Ramos (cell line): ENCODE measurements at regions not wholly inside any gene's neighbourhood (a gene's known extent, or its start where the extent isn't known, plus 50 kb on each side); places are given as distances from the start of the nearest gene placed in this dataset.
"Not testable (repeated sequence)": the region's sequence is repeated elsewhere in the genome, so short reads cannot be mapped to it uniquely, and the experiment has no call there.

Experiments used
- in situ Hi-C: fragments of 300-500 bp; cut with MboI; formaldehyde crosslinking; loops from one replicate; pipeline ENCODE4 v1.14.3; 2022; ENCODE audit warnings: low sequenced_read_pairs; ENCODE audit not compliant: unreplicated experiment

DNA sequence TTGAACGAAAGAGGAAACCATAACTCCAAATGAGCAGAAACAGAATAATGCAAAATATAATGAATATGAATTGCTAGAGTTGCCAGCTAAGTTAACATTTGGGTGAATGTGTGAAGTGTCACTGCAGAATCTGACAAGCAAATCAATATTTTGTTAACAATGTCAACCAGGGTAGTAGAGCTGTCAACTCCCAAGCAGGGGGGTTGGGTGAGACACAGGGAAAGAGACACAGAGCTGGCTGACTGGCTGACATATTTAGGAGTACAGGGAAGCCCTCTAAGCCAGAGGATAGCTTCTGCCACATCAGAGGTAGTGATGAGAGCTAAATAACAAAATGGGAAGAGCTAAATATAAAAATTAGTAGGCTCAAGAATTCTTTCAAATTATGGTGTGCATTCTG, 393.1 kb upstream of the KCND2 start:
- in situ Hi-C loops, result no loop called here

- in situ Hi-C loops, result no loop called here
Measured at GRCh38 chr7:119886007-119886406, 387.0 kb upstream of the KCND2 start.

DNA sequence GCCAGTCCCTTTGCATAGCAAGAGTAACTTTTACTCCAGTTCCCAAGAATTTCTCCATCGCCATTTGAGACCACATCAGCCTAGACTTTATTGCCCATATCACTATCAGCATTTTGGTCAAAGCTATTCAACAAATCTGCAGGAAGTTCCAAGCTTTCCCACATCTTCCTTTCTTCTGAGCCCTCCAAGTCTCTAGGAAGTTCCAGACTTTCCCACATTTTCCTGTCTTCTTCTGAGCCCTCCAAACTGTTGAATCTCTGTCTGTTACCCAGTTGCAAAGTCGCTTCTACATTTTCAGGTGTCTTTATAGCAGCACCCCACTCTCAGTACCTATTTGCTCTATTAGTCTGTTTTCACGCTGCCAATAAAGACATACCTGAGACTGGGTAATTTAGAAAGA, 386.4 kb upstream of the KCND2 start:
- in situ Hi-C loops, result not testable (repeated sequence)

GRCh38 chr7:119888251-119888650, 384.7 kb upstream of the KCND2 start:
- in situ Hi-C loops, result no loop called here

DNA sequence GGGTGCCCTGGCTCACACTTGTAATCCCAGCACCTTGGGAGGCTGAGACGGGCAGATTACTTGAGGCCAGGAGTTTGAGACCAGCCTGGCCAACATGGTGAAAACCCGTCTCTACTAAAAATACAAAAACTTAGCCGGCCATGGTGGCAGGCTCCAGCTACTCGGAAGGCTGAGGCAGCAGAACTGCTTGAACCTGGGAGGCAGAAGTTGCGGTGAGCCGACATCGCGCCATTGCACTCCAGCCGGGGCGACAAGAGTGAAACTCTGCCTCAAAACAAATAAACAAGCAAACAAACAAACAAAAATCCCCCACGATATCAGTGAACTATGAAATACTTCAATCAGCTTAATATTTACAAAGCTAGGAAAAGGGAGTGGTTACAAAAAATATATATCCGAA, 382.3 kb upstream of the KCND2 start:
- in situ Hi-C loops, result no loop called here

DNA sequence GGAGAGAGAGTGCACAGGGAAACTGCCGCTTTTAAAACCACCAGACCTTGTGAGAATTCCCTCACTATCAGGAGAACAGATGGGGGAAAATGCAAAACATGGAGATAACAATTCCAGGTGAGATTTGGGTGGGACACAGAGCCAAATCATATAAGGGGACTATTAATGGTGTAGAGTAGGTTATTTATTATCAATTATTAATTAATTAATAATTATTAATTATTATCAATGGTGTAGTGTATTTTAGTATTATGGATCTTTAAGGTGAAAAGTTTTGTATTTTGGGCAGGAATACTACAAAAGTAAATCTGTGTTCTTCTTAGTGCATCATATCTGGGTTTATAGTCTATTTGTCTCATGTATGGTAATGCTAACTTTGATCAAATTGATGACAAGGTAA, 377.7 kb upstream of the KCND2 start:
- in situ Hi-C loops, result no loop called here

GRCh38 chr7:119896386-119896785, 376.6 kb upstream of the KCND2 start:
- in situ Hi-C loops, result no loop called here

- in situ Hi-C loops, result no loop called here
Measured at GRCh38 chr7:119900996-119901672, 371.8 kb upstream of the KCND2 start.

DNA sequence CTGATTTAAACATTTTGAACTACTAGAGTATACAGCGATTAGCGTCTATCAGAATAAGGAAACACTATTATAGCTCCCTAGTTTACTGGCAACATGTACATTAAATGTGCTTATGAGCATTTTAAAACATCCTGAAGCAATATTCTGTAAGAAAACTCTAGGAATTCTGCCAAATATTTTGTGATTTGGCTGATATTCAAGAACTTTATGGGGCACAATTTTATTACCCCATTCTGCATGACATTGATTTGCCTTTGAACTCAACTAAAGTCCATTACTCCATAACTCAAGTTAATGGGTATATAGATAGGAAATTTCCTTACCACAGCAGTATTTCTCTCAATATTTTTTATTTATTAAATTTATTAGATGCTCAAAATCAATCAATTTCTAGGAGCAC, 369.9 kb upstream of the KCND2 start:
- in situ Hi-C loops, result no loop called here

DNA sequence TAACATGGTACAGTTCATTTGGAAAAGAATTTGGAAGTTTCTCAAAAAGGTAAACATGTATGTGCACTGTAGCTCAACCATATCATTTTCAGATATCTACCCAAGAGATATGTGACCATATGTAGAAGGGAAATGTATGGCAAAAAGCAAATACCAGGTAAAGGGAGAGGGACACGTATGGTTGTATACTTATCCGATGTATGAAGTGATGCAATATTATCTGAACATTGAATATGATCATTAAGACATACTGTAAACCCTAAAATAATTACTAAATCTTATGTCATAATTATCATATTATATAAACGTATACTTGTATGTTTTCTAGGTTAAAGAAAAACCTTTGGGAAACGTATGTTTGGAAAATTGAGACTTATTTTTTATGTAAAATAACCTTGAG, 367.5 kb upstream of the KCND2 start:
- in situ Hi-C loops, result no loop called here

GRCh38 chr7:119908948-119909347, 364.0 kb upstream of the KCND2 start:
- in situ Hi-C loops, result no loop called here

GRCh38 chr7:119914119-119914518, 358.9 kb upstream of the KCND2 start:
- in situ Hi-C loops, result not testable (repeated sequence)

GRCh38 chr7:119916501-119916900, 356.5 kb upstream of the KCND2 start:
- in situ Hi-C loops, result no loop called here

DNA sequence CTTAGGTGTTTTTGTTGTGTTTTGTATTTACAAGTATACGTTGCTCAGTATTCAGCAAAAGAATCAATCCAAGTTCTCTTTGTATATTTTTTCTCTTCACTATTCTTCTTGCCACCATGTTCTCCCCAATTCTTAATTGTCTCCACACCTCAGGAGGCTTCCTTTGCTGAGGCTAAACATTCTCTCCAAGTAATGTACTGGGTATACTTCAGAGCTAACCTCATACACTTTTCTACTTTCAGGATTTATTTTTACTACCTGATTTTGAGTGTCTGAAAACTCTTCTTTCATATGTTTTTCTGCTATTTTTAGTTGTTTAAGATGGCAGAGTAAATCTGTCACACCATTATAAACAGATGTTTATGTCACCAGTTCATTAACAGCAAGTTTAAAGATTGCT, 354.8 kb upstream of the KCND2 start:
- in situ Hi-C loops, result no loop called here

DNA sequence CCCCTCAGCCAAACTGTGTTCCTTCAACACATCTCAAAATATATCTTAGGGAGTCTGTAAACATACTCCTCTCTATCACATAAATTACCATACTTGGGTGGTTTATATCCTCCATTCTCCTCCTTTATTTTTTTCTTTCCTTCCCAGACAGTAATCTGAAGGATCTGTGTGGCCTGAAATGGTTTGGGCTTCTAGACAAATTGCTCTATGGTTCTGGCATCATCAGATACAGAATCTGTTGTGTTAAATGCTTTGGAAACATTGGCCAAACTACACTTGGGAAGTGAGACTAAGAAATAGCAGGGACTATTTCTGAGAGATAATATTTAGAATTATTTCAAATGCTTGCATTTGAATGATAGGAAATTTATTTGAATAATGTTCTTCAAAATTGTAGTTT, 353.0 kb upstream of the KCND2 start:
- in situ Hi-C loops, result no loop called here

DNA sequence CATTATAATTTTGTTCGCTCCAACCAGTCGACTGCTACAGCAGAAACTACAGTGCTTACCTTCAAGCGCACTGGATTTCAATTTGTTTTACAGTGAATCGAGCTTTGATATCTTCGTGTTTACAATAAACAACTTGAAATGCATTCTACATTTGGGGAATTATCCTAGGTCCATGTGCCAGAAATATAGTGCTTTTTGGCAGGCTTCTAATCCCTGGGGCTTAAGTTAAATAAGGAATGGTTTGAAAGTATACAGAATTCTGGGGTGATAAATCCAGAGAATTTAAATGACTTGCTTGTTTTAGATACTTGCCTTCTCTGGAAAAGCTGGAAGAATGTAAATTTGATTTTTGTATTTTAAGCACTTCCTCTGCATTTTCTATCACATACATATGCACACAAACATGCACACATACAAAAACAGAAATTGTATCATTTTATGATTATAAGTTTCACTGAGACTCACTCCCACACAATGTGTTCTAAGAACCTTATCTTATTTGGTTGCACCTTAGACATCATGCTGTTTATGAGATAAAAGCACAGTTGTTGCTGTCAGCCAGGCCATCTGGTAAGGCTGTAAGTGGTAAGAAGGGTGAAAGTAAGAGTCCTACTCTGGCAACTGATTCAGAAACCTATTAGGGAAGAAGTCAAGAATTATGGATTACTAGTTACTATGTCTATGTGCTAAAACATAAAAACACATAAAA, 347.2 kb upstream of the KCND2 start:
- in situ Hi-C loops, result no loop called here

GRCh38 chr7:119929891-119930290, 343.1 kb upstream of the KCND2 start:
- in situ Hi-C loops, result no loop called here

DNA sequence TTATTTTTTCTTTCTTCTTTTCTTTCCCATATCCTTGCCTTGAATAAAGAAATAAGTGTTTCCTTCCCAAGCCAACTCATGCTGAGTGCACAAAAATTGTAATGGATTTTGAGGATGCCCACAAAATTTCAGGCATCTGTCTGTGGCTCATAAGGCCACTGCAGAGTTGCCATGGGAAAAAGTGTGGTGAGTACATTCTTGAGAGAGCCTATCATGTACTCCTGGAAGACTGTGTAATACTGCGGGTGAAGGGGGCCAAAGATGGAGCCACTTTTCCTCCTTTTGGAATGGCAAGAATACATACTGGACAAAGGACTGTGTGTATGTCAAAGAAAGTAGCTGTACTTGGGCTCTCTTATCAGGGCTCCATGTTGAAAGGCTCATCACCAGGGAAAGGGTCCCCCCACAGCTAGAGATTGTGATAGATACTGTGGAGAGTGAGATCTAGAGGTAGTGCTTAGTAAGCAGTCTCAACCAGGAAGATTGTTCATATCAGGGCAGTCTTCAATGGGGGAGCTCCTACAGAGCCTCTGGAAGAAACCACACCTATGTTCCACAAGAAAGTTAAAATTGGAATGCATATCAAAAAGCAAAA, 341.6 kb upstream of the KCND2 start:
- in situ Hi-C loops, result no loop called here

- in situ Hi-C loops, result no loop called here
Measured at GRCh38 chr7:119935418-119936025, 337.5 kb upstream of the KCND2 start.

DNA sequence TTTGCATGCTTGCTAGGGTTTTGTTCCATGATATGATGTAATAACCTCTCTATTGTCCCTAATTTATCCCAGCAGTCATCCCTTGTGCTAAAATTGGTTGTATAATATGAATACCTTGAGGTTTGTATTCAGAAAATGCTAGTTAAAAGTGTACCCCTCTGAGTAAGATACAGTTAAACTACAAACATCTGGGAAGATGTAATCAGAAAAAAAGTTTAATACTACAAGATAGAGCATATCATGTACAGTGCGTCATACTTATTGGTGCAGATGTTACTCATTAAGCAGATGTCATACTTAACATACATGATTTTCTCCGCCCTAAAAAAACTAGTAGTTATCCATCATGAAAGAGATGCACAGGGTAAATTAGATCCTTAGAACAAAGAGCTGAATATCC, 336.1 kb upstream of the KCND2 start:
- in situ Hi-C loops, result no loop called here

- in situ Hi-C loops, result no loop called here
Measured at GRCh38 chr7:119937745-119938144, 335.2 kb upstream of the KCND2 start.
